HEK293 (cell line): ENCODE measurements at regions not wholly inside any gene's neighbourhood (a gene's known extent, or its start where the extent isn't known, plus 50 kb on each side); places are given as distances from the start of the nearest gene placed in this dataset.
"Not testable (repeated sequence)": the region's sequence is repeated elsewhere in the genome, so short reads cannot be mapped to it uniquely, and the experiment has no call there.

Source experiments
- CTCF ChIA-PET: fragments of 350-600 bp; formaldehyde crosslinking; extraction: SDS; loops from one replicate; lab custom pipeline; 2021; ENCODE audit warnings: antibody characterized with exemption; lab: Yijun Ruan, JAX
- POLR2A ChIA-PET: fragments of 300-600 bp; formaldehyde crosslinking; extraction: SDS; loops from one replicate; lab custom pipeline; 2020; ENCODE audit warnings: antibody characterized with exemption, inconsistent platforms; lab: Yijun Ruan, JAX
- H3K27ac ChIP-seq: fragments of 200-500 bp; sonication (Bioruptor generic); 2 replicates; pipeline ENCODE4 v1.5.1; 2014; ENCODE audit warnings: low read depth, low read length, control low read depth, inconsistent platforms; ENCODE audit errors: extremely low read depth
- H3K36me3 ChIP-seq, 2 experiments: fragments of 200-500 bp in 1 of 2; sonication (Bioruptor generic) in 1 of 2; 1 replicate in 1 of 2; 2 replicates in 1 of 2; pipeline ENCODE4 v1.5.1; 2014 to 2017; ENCODE audit warnings: inconsistent platforms in 2 of 2, low read length in 2 of 2; ENCODE audit not compliant: control insufficient read depth in 2 of 2, insufficient read depth in 1 of 2
- H3K4me1 ChIP-seq: fragments of 200-500 bp; sonication (Bioruptor generic); 2 replicates; pipeline ENCODE4 v1.5.1; 2014; ENCODE audit warnings: mild to moderate bottlenecking, low read length, inconsistent platforms; ENCODE audit not compliant: control insufficient read depth, insufficient read depth
- H3K4me3 ChIP-seq: 2 replicates; pipeline ENCODE4 v1.5.1; 2011; ENCODE audit warnings: low read depth, mild to moderate bottlenecking, control low read depth, low read length, moderate library complexity
- H3K9me3 ChIP-seq: fragments of 200-500 bp; sonication (Bioruptor generic); 2 replicates; pipeline ENCODE4 v1.5.1; 2014; ENCODE audit warnings: low read depth, low read length, inconsistent platforms; ENCODE audit not compliant: control insufficient read depth, insufficient read depth
- MZF1 ChIP-seq: fragments of 450-650 bp; formaldehyde crosslinking; IDR thresholded peaks from 2 replicates; pipeline ENCODE4 v1.5.1; 2017; ENCODE audit warnings: missing biosample characterization, missing genetic modification characterization, borderline replicate concordance
- REPIN1 ChIP-seq: fragments of 450-650 bp; formaldehyde crosslinking; IDR thresholded peaks from 2 replicates; pipeline ENCODE4 v1.5.1; 2017; ENCODE audit warnings: missing biosample characterization, missing genetic modification characterization, low read depth
- SP7 ChIP-seq: fragments of 450-650 bp; formaldehyde crosslinking; IDR thresholded peaks from 2 replicates; pipeline ENCODE4 v1.5.1; 2016; ENCODE audit warnings: missing biosample characterization, missing genetic modification characterization
- ZBTB10 ChIP-seq: fragments of 450-650 bp; formaldehyde crosslinking; IDR thresholded peaks from 2 replicates; pipeline ENCODE4 v1.5.1; 2016; ENCODE audit warnings: missing biosample characterization, missing genetic modification characterization
- ZBTB17 ChIP-seq: fragments of 450-650 bp; formaldehyde crosslinking; IDR thresholded peaks from 2 replicates; pipeline ENCODE4 v1.5.1; 2016; ENCODE audit warnings: missing biosample characterization, missing genetic modification characterization
- ZBTB20 ChIP-seq: fragments of 450-650 bp; formaldehyde crosslinking; IDR thresholded peaks from 2 replicates; pipeline ENCODE4 v1.5.1; 2016; ENCODE audit warnings: missing biosample characterization, missing genetic modification characterization
- ZBTB26 ChIP-seq: fragments of 450-650 bp; formaldehyde crosslinking; optimal IDR thresholded peaks from 2 replicates; pipeline ENCODE3; 2016; ENCODE audit warnings: missing biosample characterization, mild to moderate bottlenecking, missing genetic modification characterization
- ZNF10 ChIP-seq: fragments of 450-650 bp; formaldehyde crosslinking; IDR thresholded peaks from 2 replicates; pipeline ENCODE4 v1.5.1; 2017; ENCODE audit warnings: missing biosample characterization, missing genetic modification characterization
- ZNF112 ChIP-seq: fragments of 450-650 bp; formaldehyde crosslinking; IDR thresholded peaks from 2 replicates; pipeline ENCODE4 v1.5.0; 2017; ENCODE audit warnings: missing biosample characterization, missing genetic modification characterization
- ZNF146 ChIP-seq: fragments of 450-650 bp; formaldehyde crosslinking; IDR thresholded peaks from 2 replicates; pipeline ENCODE4 v1.5.1; 2016; ENCODE audit warnings: missing biosample characterization, missing genetic modification characterization
- ZNF157 ChIP-seq: fragments of 450-650 bp; formaldehyde crosslinking; IDR thresholded peaks from 2 replicates; pipeline ENCODE4 v1.5.1; 2016; ENCODE audit warnings: missing biosample characterization, missing genetic modification characterization
- ZNF202 ChIP-seq: fragments of 450-650 bp; formaldehyde crosslinking; IDR thresholded peaks from 2 replicates; pipeline ENCODE4 v1.5.1; 2016; ENCODE audit warnings: missing biosample characterization, missing genetic modification characterization, borderline replicate concordance
- ZNF280D ChIP-seq: fragments of 450-650 bp; formaldehyde crosslinking; IDR thresholded peaks from 2 replicates; pipeline ENCODE4 v1.5.1; 2016; ENCODE audit warnings: missing biosample characterization, missing genetic modification characterization
- ZNF302 ChIP-seq: fragments of 450-650 bp; formaldehyde crosslinking; IDR thresholded peaks from 2 replicates; pipeline ENCODE4 v1.5.1; 2016; ENCODE audit warnings: missing biosample characterization, missing genetic modification characterization, low read depth
- ZNF335 ChIP-seq: fragments of 450-650 bp; formaldehyde crosslinking; conservative IDR thresholded peaks from 2 replicates; pipeline ENCODE4 v1.5.1; 2016; ENCODE audit warnings: missing biosample characterization, missing genetic modification characterization
- ZNF501 ChIP-seq: fragments of 450-650 bp; formaldehyde crosslinking; IDR thresholded peaks from 2 replicates; pipeline ENCODE4 v1.5.1; 2016; ENCODE audit warnings: missing biosample characterization, missing genetic modification characterization
- ZNF561 ChIP-seq: fragments of 450-650 bp; IDR thresholded peaks from 2 replicates; pipeline ENCODE4 v1.5.1; 2018; ENCODE audit warnings: missing biosample characterization, missing genetic modification characterization, borderline replicate concordance
- ZNF580 ChIP-seq: fragments of 450-650 bp; formaldehyde crosslinking; IDR thresholded peaks from 2 replicates; pipeline ENCODE4 v1.5.1; 2016; ENCODE audit warnings: missing biosample characterization, missing genetic modification characterization
- ZSCAN30 ChIP-seq: fragments of 450-650 bp; IDR thresholded peaks from 2 replicates; pipeline ENCODE4 v1.5.1; 2018; ENCODE audit warnings: missing biosample characterization, mild to moderate bottlenecking, missing genetic modification characterization, moderate library complexity

- POLR2A ChIA-PET: not testable (repeated sequence)
These were observed 68.1 kb upstream of the RGS7 start for GRCh38 chr1:241425091-241425490.

GRCh38 chr1:241424480-241424971 lies 67.5 kb upstream of the RGS7 start:
- CTCF ChIA-PET: no interaction called here
- Histone ChIP-seq H3K4me1 (no peaks in the 10 kb centered on the region), H3K36me3 (no peaks in the 10 kb centered on the region)
- TF ChIP-seq ZBTB26 (tag by site-specific recombination) (no peak), ZNF112 (no peak), ZBTB10 (tag by site-specific recombination) (no peak), ZNF302 (no peak), ZSCAN30 (peak; percentile 7; the same call in 1 of the 2 replicates), ZBTB20 (tag by site-specific recombination) (peak; percentile 80), ZBTB17 (tag by site-specific recombination) (0 out of 2 replicates have a peak, but pooled peaks have one; percentile 49), ZNF561 (no peak), SP7 (tag by site-specific recombination) (no peak), ZNF335 (tag by site-specific recombination) (peak; percentile 67; the same call in 1 of the 2 replicates), ZNF10 (tag by site-specific recombination) (peak; percentile 14; the same call in 1 of the 2 replicates), ZNF157 (peak; percentile 81), REPIN1 (no peak)
- TF ChIP-seq, all 188 proteins: peak for 6
- peak overlapping the region; percentile 77 for H3K4me3 ChIP-seq
- H3K27ac ChIP-seq: peak overlapping the region; percentile 62; the same call in 1 of the 2 replicates
- POLR2A ChIA-PET: no interaction called here
- no peaks in the 10 kb centered on the region for H3K9me3 ChIP-seq

More at GRCh38 chr1:241425091-241425490, 68.1 kb upstream of the RGS7 start:
- H3K27ac ChIP-seq, CTCF ChIA-PET, H3K36me3 ChIP-seq, H3K4me3 ChIP-seq, H3K9me3 ChIP-seq, H3K4me1 ChIP-seq: not testable (repeated sequence)
- peak; percentile 93; the same call in 1 of the 2 replicates for TF ChIP-seq ZNF280D (tag by site-specific recombination)
- peak; percentile 34; the same call in 1 of the 2 replicates for TF ChIP-seq ZNF501
- TF ChIP-seq MZF1 (tag by site-specific recombination): 0 out of 2 replicates have a peak, but pooled peaks have one; percentile 25
- peak; percentile 100 for TF ChIP-seq ZNF146 (tag by site-specific recombination)
- peak; percentile 53; the same call in 1 of the 2 replicates for TF ChIP-seq ZNF202 (tag by site-specific recombination)
- peak; percentile 98 for TF ChIP-seq ZNF580
